IMR-90 (cell line): ENCODE measurements at regions not wholly inside any gene's neighbourhood (a gene's known extent, or its start where the extent isn't known, plus 50 kb on each side); places are given as distances from the start of the nearest gene placed in this dataset.

Experiments
- ATAC-seq: fragments of 200-7000 bp; cut with Tn5 transposase; 2 replicates; pipeline ENCODE4 v1.9.1; 2020; ENCODE audit warnings: low read depth, mild to moderate bottlenecking, moderate library complexity
- BruUV-seq: library from RNA; stranded (reverse); fragments of 400-500 nt; replicated peaks from 2 replicates; lab custom pipeline; 2021; lab: Mats Ljungman, UMichigan
- CTCF ChIA-PET: fragments of 300-600 bp; formaldehyde crosslinking; extraction: SDS; loops from one replicate; lab custom pipeline; 2021; ENCODE audit warnings: antibody characterized with exemption; lab: Yijun Ruan, JAX
- POLR2A ChIA-PET: fragments of 300-600 bp; sonication (Branson Sonifier 250); formaldehyde crosslinking; loops from one replicate; lab custom pipeline; 2022; ENCODE audit warnings: antibody characterized with exemption; ENCODE audit not compliant: unreplicated experiment; lab: Charles Lee
- DNase-seq: peaks from one replicate; pipeline ENCODE4 v3.0.0; 2013
- H2AFZ ChIP-seq: replicated peaks from 2 replicates; pipeline ENCODE3; 2013; ENCODE audit warnings: low read length, mild to moderate bottlenecking; ENCODE audit not compliant: poor library complexity
- H2AK5ac ChIP-seq: 2 replicates; pipeline ENCODE4 v1.6.1; 2013; ENCODE audit warnings: low read depth, low read length, inconsistent platforms
- H2AK9ac ChIP-seq: replicated peaks from 2 replicates; pipeline ENCODE3; 2013; ENCODE audit warnings: mild to moderate bottlenecking, low read depth, low read length, moderate library complexity; ENCODE audit not compliant: poor library complexity
- H2BK120ac ChIP-seq: 2 replicates; pipeline ENCODE4 v1.6.1; 2013; ENCODE audit warnings: low read depth, low read length, inconsistent platforms
- H2BK15ac ChIP-seq: 3 replicates; pipeline ENCODE4 v1.6.1; 2013; ENCODE audit warnings: low read depth, low read length, inconsistent platforms
- H2BK20ac ChIP-seq: 2 replicates; pipeline ENCODE4 v1.6.1; 2013; ENCODE audit warnings: low read depth, mild to moderate bottlenecking, inconsistent platforms, low read length, moderate library complexity
- H2BK5ac ChIP-seq: 2 replicates; pipeline ENCODE4 v1.6.1; 2013; ENCODE audit warnings: mild to moderate bottlenecking, low read depth, low read length, inconsistent platforms; ENCODE audit not compliant: poor library complexity, severe bottlenecking
- H3K14ac ChIP-seq: replicated peaks from 2 replicates; pipeline ENCODE4 v1.6.1; 2013; ENCODE audit warnings: low read depth, low read length, inconsistent platforms
- H3K18ac ChIP-seq: 2 replicates; pipeline ENCODE4 v1.6.1; 2013; ENCODE audit warnings: low read depth, low read length, control low read depth
- H3K23ac ChIP-seq: 2 replicates; pipeline ENCODE4 v1.6.1; 2013; ENCODE audit warnings: low read depth, low read length, inconsistent platforms
- H3K27ac ChIP-seq: 2 replicates; pipeline ENCODE4 v1.5.1; 2013; ENCODE audit warnings: mild to moderate bottlenecking, control low read depth, low read length; ENCODE audit not compliant: insufficient read depth
- H3K27me3 ChIP-seq: 2 replicates; pipeline ENCODE4 v1.6.1; 2013; ENCODE audit warnings: low read length; ENCODE audit not compliant: control insufficient read depth, insufficient read depth
- H3K36me3 ChIP-seq: 2 replicates; pipeline ENCODE4 v1.6.1; 2013; ENCODE audit warnings: low read length, mixed read lengths; ENCODE audit not compliant: control insufficient read depth, insufficient read depth
- H3K4ac ChIP-seq: 2 replicates; pipeline ENCODE4 v1.6.1; 2013; ENCODE audit warnings: low read depth, low read length, inconsistent platforms
- H3K4me1 ChIP-seq: 2 replicates; pipeline ENCODE4 v1.6.1; 2013; ENCODE audit warnings: low read length, mixed read lengths; ENCODE audit not compliant: control insufficient read depth, insufficient read depth
- H3K4me2 ChIP-seq: 2 replicates; pipeline ENCODE4 v1.6.1; 2013; ENCODE audit warnings: low read depth, mild to moderate bottlenecking, control low read depth, low read length, moderate library complexity
- H3K4me3 ChIP-seq: 2 replicates; pipeline ENCODE4 v1.5.1; 2013; ENCODE audit warnings: low read depth, mild to moderate bottlenecking, control low read depth, low read length, moderate library complexity; ENCODE audit not compliant: insufficient read depth
- H3K56ac ChIP-seq: 2 replicates; pipeline ENCODE4 v1.6.1; 2013; ENCODE audit warnings: low read length, inconsistent platforms; ENCODE audit not compliant: insufficient read depth; ENCODE audit errors: extremely low read depth
- H3K79me1 ChIP-seq, 2 experiments: 2 replicates each; pipeline ENCODE4 v1.6.1; 2013; ENCODE audit warnings: low read length in 2 of 2, inconsistent platforms in 1 of 2, low read depth in 1 of 2
- H3K9ac ChIP-seq: 2 replicates; pipeline ENCODE4 v1.6.1; 2013; ENCODE audit warnings: low read depth, low read length, control low read depth
- H3K9me1 ChIP-seq: 2 replicates; pipeline ENCODE4 v1.6.1; 2013; ENCODE audit warnings: low read length, inconsistent platforms; ENCODE audit not compliant: insufficient read depth
- H3K9me3 ChIP-seq: 2 replicates; pipeline ENCODE4 v1.6.1; 2013; ENCODE audit warnings: low read length; ENCODE audit not compliant: control insufficient read depth, insufficient read depth
- H4K20me1 ChIP-seq: 2 replicates; pipeline ENCODE4 v1.6.1; 2013; ENCODE audit warnings: low read length, inconsistent platforms; ENCODE audit not compliant: insufficient read depth
- H4K5ac ChIP-seq: 2 replicates; pipeline ENCODE4 v1.6.1; 2013; ENCODE audit warnings: mild to moderate bottlenecking, low read depth, low read length, control low read depth
- H4K8ac ChIP-seq, 2 experiments: 2 replicates each; pipeline ENCODE4 v1.6.1; 2013; ENCODE audit warnings: low read depth in 2 of 2, low read length in 2 of 2, control low read depth in 1 of 2, inconsistent platforms in 1 of 2
- H4K91ac ChIP-seq: 2 replicates; pipeline ENCODE4 v1.6.1; 2013; ENCODE audit warnings: low read depth, low read length, inconsistent platforms; ENCODE audit not compliant: insufficient read depth
- CHD1 ChIP-seq: IDR thresholded peaks from 2 replicates; pipeline ENCODE4 v1.6.1; 2012; ENCODE audit warnings: low read depth, low read length, improper control_type of control experiment
- CTCF ChIP-seq: conservative IDR thresholded peaks from 2 replicates; pipeline ENCODE4 v1.5.1; 2012; ENCODE audit warnings: mild to moderate bottlenecking, low read depth, low read length, improper control_type of control experiment
- ELK1 ChIP-seq: fragments of 150-350 bp; IDR thresholded peaks from 2 replicates; pipeline ENCODE4 v1.6.1; 2016; ENCODE audit warnings: low read depth, mild to moderate bottlenecking, low read length, moderate library complexity, borderline replicate concordance
- FOS ChIP-seq: fragments of 150-350 bp; IDR thresholded peaks from 2 replicates; pipeline ENCODE4 v1.6.1; 2016; ENCODE audit warnings: low read depth, low read length
- MAFK ChIP-seq: IDR thresholded peaks from 2 replicates; pipeline ENCODE4 v1.6.1; 2012; ENCODE audit warnings: low read depth, low read length, improper control_type of control experiment
- MAZ ChIP-seq: IDR thresholded peaks from 2 replicates; pipeline ENCODE4 v1.6.1; 2012; ENCODE audit warnings: low read depth, mild to moderate bottlenecking, low read length, improper control_type of control experiment, moderate library complexity, borderline replicate concordance
- NFE2L2 ChIP-seq: fragments of 150-350 bp; IDR thresholded peaks from 2 replicates; pipeline ENCODE4 v1.6.1; 2016; ENCODE audit warnings: low read depth, mild to moderate bottlenecking, low read length
- RCOR1 ChIP-seq: IDR thresholded peaks from 2 replicates; pipeline ENCODE4 v1.6.1; 2012; ENCODE audit warnings: mild to moderate bottlenecking, low read length, improper control_type of control experiment; ENCODE audit not compliant: insufficient replicate concordance
- SMC3 ChIP-seq: fragments of 150-350 bp; IDR thresholded peaks from 2 replicates; pipeline ENCODE4 v1.6.1; 2016; ENCODE audit warnings: low read depth, mild to moderate bottlenecking, antibody characterized with exemption, low read length, moderate library complexity
- USF2 ChIP-seq: fragments of 150-350 bp; IDR thresholded peaks from 2 replicates; pipeline ENCODE4 v1.6.1; 2017; ENCODE audit warnings: mild to moderate bottlenecking, antibody characterized with exemption, low read length, low read depth
- WGBS, 2 experiments: methylation state at CpG; one replicate each; pipeline versions ENCODE4 v1.1.5 to v1.1.7; 2013; ENCODE audit warnings: missing lambda C conversion rate in 2 of 2; ENCODE audit not compliant: insufficient read length in 1 of 2; ENCODE audit errors: extremely low coverage in 2 of 2; 5-methylcytosine and 5-hydroxymethylcytosine counted together
- dilution Hi-C: fragments of 300-500 bp; cut with HindIII; formaldehyde crosslinking; loops from one replicate; pipeline ENCODE4 v1.14.3; 2018; ENCODE audit warnings: low sequenced_read_pairs; ENCODE audit not compliant: unreplicated experiment
- in situ Hi-C: fragments of 300-500 bp; cut with MboI; formaldehyde crosslinking; loops from 3 replicates; pipeline ENCODE4 v1.14.3; 2019; ENCODE audit warnings: low sequenced_read_pairs, inconsistent platforms, mixed read lengths
- intact Hi-C: fragments of 100-400 bp; cut with micrococcal nuclease; formaldehyde crosslinking; loops from 2 replicates; pipeline ENCODE4 v1.10.0; 2022

GRCh38 chr18:46297124-46297523, 192.9 kb downstream of the HAUS1 start:
- no peak overlapping the region for H2AFZ ChIP-seq
- no peak overlapping the region for H3K4me2 ChIP-seq
- POLR2A ChIA-PET: no interaction called here
- H2BK5ac ChIP-seq: no peak overlapping the region
- H4K5ac ChIP-seq: no peak overlapping the region
- no peak overlapping the region for H3K27ac ChIP-seq
- dilution Hi-C loops (no loop called here), intact Hi-C loops (no loop called here), in situ Hi-C loops (loop anchor here (10.0 kb wide), 1 partner anchor 358 kb away; the partner anchor contains the start of gene LOXHD1)
- no peak overlapping the region for H3K4ac ChIP-seq
- no peaks in the 10 kb centered on the region for H4K20me1 ChIP-seq
- no peaks in the 10 kb centered on the region for H3K36me3 ChIP-seq
- no peak overlapping the region for H3K23ac ChIP-seq
- no CpG with 5 or more reads among the region's 1 CpG for WGBS, 2 experiments
- no peak overlapping the region for H2BK120ac ChIP-seq
- H3K79me1 ChIP-seq: no peaks in the 10 kb centered on the region
- no peak for ATAC-seq
- no peak overlapping the region for H2AK9ac ChIP-seq
- CTCF ChIA-PET: no interaction called here
- no peak for DNase-seq
- H3K56ac ChIP-seq: no peak overlapping the region
- H3K9me1 ChIP-seq: no peaks in the 10 kb centered on the region
- BruUV-seq: no TSS peak
- H3K4me3 ChIP-seq: no peak overlapping the region
- H2BK20ac ChIP-seq: no peak overlapping the region
- no peaks in the 10 kb centered on the region for H3K4me1 ChIP-seq
- H3K9ac ChIP-seq: no peak overlapping the region
- H2AK5ac ChIP-seq: no peak overlapping the region
- no peak overlapping the region for H4K91ac ChIP-seq
- H3K18ac ChIP-seq: no peak overlapping the region
- TF ChIP-seq RCOR1 (no peak), CHD1 (no peak), MAFK (no peak), USF2 (no peak), ELK1 (no peak), MAZ (no peak), CTCF (no peak), FOS (no peak), SMC3 (no peak), NFE2L2 (no peak)
- no peak overlapping the region for H4K8ac ChIP-seq
- H3K9me3 ChIP-seq: no peaks in the 10 kb centered on the region
- H2BK15ac ChIP-seq: no peak overlapping the region
- H3K27me3 ChIP-seq: no peaks in the 10 kb centered on the region; the same call in 1 of the 2 replicates
- no peak overlapping the region for H3K14ac ChIP-seq
